ENCODE measurements at regions not wholly inside any gene's neighbourhood (a gene's known extent, or its start where the extent isn't known, plus 50 kb on each side); places are given as distances from the start of the nearest gene placed in this dataset.

GRCh38 chr6:121826156-121826810 is 390.8 kb downstream of the GJA1 start:
- DNase-seq (ENCODE audit: low read depth), result peak; percentile 58

GRCh38 chr6:121828146-121828886 is 392.9 kb downstream of the GJA1 start:
- peak; percentile 27 for DNase-seq (ENCODE audit: low read depth)

DNA sequence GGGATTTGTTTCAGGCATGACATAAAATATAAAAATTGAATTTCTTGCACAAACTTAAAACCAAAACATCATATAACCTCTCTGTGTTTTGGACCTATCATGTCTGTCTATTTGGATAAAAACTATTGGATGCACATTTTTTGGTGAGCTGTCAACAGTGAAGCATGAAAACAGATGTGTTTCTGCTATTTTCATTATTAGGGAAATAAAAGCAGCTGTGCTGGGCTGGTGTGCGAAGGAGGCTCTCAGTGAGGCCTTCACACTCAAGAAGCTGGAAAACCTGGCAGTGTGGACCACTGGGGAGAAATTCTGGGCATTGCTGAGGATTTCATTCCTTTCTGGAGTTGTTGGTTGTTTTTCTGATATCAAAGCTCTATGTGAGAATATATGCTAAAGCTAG is 395.3 kb downstream of the GJA1 start:
- DNase-seq (ENCODE audit: low read depth), result peak; percentile 13

- no peak for DNase-seq (ENCODE audit: low read depth)
Measured at GRCh38 chr6:121835662-121836061, 400.2 kb downstream of the GJA1 start.

GRCh38 chr6:121837545-121838229 is 402.2 kb downstream of the GJA1 start:
- DNase-seq (ENCODE audit: low read depth), result no peak

DNA sequence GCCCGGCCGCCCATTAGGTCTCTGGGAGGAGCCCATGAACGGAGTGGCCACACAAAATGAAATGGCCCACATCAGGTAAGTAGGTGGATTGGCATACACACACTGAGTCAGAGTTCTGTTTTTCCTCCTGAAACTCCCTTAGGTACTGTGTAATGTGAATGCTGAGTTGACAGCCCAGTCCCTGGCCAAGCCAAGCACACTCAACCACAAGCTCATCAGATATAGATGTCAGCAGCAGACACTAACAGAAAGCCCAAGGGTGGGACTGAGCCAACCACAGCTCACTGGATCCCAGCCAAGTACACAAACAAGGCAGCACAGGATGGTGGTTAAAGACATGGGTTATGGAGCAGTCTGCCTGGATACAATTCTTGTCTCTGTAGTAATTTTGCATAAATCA is 403.4 kb downstream of the GJA1 start:
- no peak for DNase-seq (ENCODE audit: low read depth)

DNA sequence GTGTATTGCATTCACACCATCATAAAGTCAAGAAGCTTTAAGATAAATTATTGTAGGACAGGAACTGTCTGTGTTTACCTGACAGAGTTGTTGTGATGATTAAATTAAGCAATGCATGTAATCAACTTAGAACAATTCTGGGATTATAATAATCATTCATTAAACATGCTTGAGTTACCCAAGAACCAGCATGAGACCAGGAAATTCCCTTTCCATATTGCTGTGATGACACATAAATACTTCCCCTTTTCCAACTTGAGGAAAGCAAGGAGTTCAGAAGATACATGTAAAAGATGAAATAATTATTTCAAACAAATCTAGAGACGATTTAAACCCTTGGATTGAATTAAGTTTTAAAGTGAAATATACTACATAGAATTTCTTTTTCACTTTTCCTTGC is 404.4 kb downstream of the GJA1 start:
- no peak for DNase-seq (ENCODE audit: low read depth)

DNA sequence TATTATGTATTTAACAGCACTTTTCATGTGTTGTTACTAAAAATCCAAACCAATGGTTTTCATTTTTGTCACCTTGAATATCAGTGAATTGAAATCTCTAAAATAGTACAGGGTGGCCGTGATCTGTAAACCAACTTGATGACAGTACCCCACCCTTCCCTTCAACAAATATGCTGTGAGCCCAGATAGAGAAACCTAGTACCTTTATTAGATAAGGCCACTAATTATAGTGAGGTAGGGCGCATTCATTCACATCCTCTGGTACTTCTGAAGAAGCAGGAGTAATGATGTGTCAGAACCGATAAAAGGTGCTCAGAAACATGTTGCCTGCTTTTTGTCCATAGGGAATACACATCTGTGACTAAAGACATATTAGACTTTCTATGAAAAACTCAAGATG is 409.5 kb downstream of the GJA1 start:
- no peak for DNase-seq (ENCODE audit: low read depth)

GRCh38 chr6:121847806-121848522 is 412.5 kb downstream of the GJA1 start:
- no peak for DNase-seq (ENCODE audit: low read depth)

DNA sequence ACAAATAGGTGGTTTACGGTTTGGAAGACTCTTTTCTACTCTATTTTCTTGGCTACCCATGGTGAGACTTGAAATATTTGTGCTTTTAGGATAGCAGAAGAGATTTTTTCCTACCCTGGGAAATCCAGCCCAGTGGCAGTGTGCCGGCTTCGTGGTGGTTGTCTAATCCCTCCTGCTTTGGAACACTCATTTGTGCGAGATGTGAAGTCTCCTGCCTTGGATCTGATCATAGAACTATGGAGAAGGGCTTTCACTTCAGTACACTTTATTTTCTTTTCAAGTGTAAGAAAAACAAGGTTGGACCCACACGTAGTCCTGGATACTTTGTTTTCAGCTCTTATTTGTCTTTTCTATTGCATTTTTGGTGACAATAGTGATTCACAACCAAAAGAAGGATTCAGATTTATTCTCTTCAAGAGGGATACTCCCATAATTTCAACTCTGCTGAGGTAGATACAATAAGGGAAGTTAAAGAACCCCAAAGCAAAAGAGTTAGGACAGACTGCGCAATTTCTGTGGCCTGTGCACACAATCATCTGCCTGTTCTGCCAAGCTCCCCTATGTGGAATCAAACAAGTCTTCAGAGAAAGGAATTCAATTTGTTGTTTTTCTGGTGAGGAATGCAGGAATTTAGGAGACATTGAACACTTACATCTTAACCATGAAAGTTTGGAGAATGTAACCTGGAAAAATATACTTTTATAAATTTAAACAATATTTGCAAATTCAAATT is 413.2 kb downstream of the GJA1 start:
- no peak for DNase-seq (ENCODE audit: low read depth)

GRCh38 chr6:121849477-121849876 is 414.0 kb downstream of the GJA1 start:
- DNase-seq (ENCODE audit: low read depth), result peak; percentile 49

DNA sequence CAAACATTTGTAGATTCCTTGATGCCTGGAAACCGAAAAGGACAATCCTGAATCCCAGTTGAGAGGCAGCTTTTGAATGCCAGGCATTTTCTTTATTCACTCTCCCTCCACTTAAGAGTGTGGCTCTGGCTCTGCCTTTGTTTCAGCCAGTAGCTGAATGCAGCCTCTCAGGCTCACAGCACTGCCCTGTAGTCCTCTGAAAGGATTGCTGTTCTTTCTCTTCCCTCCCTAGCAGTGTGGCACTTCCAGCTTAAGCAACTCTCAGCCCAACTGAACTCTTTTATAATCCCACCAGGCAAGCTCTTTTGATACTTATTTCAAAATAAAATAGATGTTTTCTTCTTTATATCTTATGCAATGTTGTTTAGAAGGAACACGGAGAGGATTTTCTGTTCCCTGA is 415.6 kb downstream of the GJA1 start:
- peak; percentile 12 for DNase-seq (ENCODE audit: low read depth)

DNA sequence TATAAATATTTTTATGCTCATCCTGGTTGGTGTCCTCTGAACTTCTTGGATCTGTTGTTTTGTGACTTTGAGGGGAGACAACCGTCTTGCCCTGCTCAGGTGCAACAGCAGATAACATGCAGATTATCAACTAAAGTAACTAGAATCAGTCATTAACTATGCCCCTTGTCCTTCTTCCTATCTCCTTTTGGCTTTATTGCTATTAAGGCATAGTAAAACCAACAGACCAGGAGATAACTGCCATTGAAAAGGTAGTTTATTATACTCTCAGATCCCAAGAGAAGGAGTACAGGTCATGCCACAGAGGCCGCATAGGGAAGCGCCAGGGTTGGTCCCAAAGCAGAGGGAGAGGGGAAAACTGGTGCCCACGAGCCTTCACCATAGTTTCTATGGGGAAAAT is 418.2 kb downstream of the GJA1 start:
- no peak for DNase-seq (ENCODE audit: low read depth)

- no peak for DNase-seq (ENCODE audit: low read depth)
Measured at GRCh38 chr6:121855521-121855920, 420.1 kb downstream of the GJA1 start.

GRCh38 chr6:121856296-121856695 is 420.9 kb downstream of the GJA1 start:
- peak; percentile 72 for DNase-seq (ENCODE audit: low read depth)

- no peak for DNase-seq (ENCODE audit: low read depth)
Measured at GRCh38 chr6:121857551-121857950, 422.1 kb downstream of the GJA1 start.

GRCh38 chr6:121858310-121858709 is 422.9 kb downstream of the GJA1 start:
- no peak for DNase-seq (ENCODE audit: low read depth)

DNA sequence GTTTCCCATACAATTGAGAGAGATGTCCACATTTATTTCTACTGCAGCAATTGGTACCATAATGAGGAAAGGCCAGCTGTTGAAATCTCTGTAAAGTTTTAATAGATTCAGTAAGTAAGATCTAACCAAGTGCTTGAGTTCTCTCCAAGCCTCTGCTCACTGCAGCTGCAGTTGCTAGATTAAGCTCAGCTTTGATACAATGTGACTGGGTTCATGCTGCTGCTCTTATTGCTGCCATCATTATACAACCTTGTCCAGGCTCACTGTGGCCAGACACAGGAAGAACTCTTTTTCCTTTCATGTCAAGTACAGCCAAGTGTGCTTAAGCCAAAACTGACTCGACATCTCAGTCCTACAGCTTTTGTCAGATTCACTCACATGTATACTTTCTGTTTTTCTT is 423.5 kb downstream of the GJA1 start:
- peak; percentile 14 for DNase-seq (ENCODE audit: low read depth)

DNA sequence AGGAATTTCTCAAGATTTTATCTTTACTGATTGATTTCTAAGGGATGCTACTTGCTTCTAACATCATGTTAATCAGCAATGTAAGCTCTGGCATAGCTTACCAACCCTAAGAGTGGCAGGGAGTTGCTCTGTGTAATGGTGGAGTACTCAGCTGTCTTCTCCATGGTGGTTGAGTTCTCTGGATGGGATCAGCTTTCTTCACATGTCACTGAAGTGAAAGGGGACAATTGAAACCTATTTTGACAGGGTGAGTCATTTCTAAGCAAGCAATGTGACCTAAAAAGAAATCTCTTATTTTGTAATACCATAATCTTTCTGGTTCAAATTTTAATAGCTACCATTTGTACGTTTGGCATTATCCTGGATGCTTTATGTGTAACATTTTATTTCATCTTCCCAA is 430.4 kb downstream of the GJA1 start:
- peak; percentile 37 for DNase-seq (ENCODE audit: low read depth)

DNA sequence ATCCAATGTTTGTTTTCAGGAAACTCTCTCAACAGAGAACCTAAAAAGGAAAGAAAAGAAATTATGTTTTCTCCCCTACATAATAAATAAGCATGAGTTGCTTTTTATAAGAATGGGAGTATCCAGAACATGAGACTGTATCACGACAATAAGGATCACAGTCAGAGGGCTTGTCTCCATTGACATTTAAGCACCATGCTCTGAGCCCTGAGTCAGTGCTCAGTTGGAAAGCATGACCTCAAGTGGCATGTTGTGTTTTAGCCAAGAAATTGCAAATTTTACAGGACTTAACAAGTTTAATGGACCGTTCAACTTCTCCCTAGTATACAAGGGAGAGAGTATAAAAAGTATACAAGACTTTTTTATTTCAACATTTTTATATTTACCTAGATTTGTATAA is 431.6 kb downstream of the GJA1 start:
- peak; percentile 21 for DNase-seq (ENCODE audit: low read depth)

GRCh38 chr6:121868206-121868605 is 432.8 kb downstream of the GJA1 start:
- no peak for DNase-seq (ENCODE audit: low read depth)

DNA sequence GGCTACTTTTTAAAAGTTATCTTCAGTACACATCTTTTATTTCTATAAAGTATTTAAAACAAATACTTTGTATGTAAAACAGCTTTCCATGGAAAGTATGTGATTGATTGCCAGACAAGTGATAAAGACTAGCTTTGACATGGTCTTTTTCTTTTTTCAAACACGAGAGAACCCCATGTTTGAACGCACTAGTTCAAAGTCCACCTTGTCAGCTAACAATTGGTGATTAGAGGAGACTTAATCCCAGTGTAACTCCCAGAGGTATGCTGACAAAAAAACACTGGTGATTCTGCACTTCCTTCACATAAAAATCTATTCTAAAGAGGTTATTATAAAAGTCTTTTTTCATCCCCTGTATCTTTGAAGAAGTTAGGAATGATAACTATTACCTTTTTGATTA is 438.1 kb downstream of the GJA1 start:
- DNase-seq (ENCODE audit: low read depth), result no peak
